GM20431 (cell line): ENCODE measurements at regions not wholly inside any gene's neighbourhood (a gene's known extent, or its start where the extent isn't known, plus 50 kb on each side); places are given as distances from the start of the nearest gene placed in this dataset.
"Not testable (repeated sequence)": the region's sequence is repeated elsewhere in the genome, so short reads cannot be mapped to it uniquely, and the experiment has no call there.

Experiments
- in situ Hi-C: fragments of 300-500 bp; cut with MseI, MboI; formaldehyde crosslinking; loops from one replicate; pipeline ENCODE4 v1.15.0; 2020; ENCODE audit warnings: low sequenced_read_pairs; ENCODE audit not compliant: unreplicated experiment

GRCh38 chr3:194876403-194877095 lies 190.9 kb downstream of the FAM43A start:
- in situ Hi-C loops, result no loop called here

DNA sequence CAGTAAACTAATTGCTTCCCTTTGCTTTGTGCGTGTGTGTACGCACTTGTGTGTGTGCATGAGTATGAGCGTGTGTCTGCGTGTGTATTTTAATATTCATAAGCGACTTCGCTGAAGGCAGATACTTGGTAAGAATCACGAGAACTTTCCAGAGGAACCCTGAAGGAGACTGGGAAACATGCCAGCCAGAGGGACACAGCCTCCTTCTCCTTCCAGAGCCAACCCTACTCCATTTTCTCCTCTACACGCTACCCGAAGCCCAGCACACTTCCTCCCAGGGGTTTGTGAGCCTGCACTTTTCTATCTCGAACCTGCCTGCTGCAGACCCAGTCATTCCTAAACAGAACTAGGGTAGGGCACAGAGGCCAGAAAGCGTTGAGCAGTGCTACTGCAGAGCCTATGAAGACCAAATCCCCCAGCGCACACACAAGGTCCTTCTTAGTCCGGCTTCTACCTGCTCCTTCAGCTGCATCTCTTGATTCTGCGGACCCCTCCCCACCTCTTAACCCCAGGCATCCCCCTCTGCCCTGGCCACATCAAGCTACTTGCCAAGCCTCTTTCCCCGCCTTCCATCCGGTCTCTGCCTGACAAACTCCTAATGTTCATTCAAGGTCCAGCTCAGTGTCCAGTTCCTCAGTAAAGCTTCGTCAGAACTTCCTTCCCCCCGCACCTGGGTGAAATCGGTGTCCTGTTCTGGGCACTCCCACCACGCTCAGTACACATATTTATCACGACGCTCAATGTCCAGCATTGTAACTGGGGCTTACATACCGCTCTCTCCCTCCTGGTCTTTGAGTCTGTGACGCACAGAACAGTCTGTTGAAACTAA lies 191.8 kb downstream of the FAM43A start:
- in situ Hi-C loops, result no loop called here

DNA sequence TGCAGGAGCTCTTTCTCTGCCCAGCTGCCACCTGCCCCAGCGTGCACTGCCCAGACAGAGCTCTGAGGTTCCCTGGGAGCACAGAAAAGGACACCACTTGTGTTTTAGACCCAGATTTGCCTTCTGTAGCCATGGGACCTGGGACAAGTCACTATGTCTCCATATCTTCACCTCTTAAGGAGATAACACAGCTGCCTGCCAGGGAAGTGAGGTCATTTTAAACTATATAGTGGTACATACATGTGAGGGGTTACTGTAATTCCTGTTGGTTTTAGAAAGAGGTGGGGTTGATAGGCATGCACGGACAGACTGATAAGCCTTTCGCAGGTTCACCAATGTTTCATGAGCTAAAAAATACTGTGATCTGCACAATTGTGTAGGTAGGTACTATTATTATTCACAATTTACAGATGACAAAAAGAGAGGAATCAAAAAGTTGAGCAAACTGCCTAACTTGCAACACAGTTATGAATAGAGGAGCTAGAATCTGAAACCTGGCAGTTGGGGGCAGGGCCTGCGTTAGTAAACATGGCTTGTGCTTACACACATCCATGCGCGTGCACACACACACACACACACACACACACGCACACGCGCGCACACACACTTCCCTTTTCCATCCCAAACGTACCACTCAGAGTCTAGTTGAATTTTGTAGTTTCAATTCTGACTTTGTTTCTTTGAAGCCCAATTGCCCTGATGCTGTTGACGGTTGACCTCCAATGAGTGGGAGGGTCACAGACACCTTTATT lies 193.6 kb downstream of the FAM43A start:
- in situ Hi-C loops, result no loop called here

GRCh38 chr3:194879991-194880939 lies 194.6 kb downstream of the FAM43A start:
- in situ Hi-C loops, result no loop called here

DNA sequence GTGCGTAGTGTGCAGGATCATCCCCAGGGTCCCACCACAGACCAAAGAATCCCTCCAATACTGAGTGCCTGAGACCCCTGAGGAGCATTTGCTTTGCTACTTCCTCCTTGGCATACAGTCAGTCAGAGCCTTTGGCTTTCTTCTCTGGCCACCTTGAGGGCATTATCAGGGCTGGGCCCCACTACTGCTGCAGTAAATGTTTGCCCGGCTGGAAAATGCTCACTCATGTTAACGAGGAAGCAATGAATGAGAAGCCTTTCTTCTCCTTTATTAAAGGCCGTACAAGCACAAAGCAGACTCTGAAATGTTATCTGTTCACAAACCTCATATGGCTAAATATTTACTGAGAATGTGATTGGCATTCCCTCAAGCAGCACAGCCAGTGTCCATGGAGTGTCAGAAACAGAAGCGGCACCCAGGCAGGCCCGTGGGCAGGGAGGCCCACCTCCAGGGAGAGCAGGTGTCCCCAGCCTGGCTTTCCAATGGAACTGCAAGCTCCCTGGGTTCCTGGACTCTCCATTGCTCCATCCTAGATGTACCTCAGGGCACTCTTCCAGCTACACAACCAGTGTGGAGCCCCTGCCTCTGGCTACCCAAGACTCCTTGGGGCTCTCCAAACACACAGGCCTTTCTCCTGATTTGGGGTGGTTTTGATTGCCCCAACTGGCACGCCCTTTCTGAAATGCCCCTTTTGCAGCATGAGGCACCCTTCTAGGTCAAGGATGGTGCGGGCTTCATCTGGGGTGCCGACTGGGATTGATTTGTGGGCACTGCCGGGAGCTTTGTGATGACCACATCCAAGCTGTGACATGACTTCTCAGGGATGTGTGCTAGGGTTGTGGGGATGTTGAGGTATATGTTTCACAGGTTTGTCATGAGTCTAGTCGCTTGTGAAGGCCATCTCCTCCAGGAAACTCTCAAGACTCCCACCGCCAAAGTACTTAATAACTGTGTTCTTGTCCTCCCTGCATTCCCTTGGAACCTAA lies 195.6 kb downstream of the FAM43A start:
- in situ Hi-C loops, result no loop called here

DNA sequence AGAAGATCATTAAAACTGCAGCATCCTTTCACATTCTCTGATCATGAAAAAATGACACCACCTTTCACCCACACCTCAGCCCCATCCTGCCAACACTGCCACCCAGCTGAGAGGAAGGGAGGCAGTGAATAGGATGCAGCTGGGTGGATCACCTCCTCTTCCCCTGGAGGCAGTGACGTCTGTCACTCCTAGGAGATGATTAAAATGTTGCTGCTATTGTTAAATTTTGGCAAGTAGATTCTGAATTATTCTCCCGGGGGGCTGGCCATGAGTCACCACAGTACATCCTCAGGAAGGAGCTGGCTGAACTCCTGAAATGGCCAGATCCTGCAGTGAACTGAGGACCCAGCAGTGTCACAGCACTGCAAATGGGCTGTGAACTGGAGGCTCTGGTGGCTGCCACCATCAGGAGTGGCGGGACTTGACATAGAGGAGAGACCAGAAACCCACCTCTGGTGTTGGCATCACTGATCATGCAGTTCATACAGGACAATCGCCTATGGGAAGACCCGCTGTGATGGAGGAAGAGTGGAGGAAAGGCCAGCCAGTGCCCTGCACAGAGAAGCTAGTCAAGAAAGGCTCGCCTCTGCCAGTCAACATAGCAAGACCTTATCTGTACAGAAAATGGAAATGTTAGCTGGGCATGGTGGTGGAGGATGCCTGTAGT lies 199.1 kb downstream of the FAM43A start:
- in situ Hi-C loops, result no loop called here

DNA sequence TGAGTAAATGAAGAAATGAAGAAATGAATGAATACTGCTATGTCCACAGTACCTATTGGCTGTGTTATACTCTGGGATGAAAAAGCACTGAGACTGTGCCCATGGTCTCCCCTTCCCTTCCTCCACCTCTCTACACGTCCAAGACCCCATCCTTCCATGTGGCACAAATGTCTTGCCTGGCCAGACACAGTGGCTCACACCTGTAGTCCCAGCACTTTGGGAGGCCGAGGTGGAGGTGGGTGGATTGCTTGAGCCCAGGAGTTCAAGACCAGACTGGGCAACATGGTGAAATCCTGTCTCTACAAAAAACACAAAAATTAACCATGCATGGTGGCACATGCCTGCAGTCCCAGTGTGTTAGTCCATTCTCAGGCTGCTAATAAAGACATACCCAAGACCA lies 200.1 kb downstream of the FAM43A start:
- in situ Hi-C loops, result no loop called here

DNA sequence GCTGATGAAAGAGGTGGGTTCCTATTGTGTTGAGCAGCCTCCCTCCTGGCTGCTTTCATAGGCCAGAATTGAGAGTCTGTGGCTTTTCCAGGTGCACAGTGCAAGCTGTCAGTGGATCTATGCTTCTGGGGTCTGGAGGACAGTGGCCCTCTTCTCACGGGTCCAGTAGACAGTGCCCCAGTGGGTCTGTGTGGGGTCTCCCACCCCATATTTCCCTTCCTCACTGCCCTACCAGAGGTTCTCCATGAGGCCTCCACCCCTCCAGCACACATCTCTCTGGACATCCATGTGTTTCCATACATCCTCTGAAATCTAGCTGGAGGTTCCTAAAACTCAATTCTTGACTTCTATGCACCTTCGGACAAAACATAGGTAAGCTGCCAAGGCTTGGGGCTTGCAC lies 201.2 kb downstream of the FAM43A start:
- in situ Hi-C loops, result no loop called here

DNA sequence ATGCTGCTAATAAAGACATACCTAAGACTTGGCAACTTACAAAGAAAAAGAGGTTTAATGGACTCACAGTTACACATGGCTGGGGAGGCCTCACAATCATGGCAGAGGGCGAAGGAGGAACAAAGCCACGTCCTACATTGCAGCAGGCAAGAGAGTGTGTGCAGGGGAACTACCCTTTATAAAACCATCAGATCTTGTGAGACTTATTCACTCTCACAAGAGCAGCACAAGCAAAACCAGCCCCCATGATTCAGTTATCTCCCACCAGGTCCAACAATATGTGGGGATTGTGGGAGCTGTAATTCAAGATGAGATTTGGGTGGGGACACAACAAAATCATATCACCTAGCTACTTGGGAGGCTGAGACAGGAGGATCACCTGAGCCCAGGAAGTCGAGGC lies 202.4 kb downstream of the FAM43A start:
- in situ Hi-C loops, result not testable (repeated sequence)

DNA sequence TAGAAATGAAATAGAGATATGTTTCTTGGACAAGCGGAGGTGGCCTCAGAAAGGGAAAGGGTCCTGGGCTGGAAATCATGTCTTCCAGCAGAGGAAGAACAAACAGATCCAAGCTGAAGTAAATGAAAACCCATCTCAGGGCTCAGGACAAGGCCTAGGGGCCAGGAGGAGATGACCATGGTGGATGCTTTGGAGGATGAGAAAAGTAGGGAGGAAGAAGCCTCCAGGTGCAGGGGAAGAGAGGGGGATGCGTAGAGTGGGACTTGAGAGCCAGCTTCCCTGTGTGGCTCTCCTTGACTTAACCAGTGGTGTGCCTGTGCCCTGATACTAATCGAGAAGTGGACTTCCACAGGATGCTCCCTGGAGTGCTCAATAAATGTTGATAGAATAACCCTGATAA lies 203.2 kb downstream of the FAM43A start:
- in situ Hi-C loops, result no loop called here

GRCh38 chr3:194890091-194890490 lies 204.4 kb downstream of the FAM43A start:
- in situ Hi-C loops, result no loop called here

- in situ Hi-C loops, result no loop called here
These were observed 207.7 kb downstream of the FAM43A start for GRCh38 chr3:194893121-194893987.

GRCh38 chr3:194894538-194894937 lies 208.9 kb downstream of the FAM43A start:
- in situ Hi-C loops, result no loop called here

- in situ Hi-C loops, result no loop called here
These were observed 215.3 kb downstream of the FAM43A start for GRCh38 chr3:194900854-194901522.

DNA sequence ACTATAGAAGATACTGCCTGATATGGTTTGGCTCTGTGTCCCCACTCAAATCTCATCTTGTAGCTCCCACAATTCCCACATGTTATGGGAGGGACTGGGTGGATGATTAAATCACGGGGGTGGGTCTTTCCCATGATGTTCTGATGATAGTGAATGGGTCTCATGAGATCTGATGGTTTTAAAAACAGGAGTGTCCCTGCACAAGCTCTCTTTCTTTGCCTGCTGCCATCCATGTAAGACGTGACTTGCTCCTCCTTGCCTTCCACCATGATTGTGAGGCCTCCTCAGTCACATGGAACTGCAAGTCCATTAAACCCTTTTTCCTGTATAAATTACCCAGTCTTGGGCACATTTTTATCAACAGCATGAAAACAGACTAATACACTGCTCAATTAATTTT lies 217.8 kb downstream of the FAM43A start:
- in situ Hi-C loops, result not testable (repeated sequence)

GRCh38 chr3:194904999-194905398 lies 219.3 kb downstream of the FAM43A start:
- in situ Hi-C loops, result not testable (repeated sequence)

DNA sequence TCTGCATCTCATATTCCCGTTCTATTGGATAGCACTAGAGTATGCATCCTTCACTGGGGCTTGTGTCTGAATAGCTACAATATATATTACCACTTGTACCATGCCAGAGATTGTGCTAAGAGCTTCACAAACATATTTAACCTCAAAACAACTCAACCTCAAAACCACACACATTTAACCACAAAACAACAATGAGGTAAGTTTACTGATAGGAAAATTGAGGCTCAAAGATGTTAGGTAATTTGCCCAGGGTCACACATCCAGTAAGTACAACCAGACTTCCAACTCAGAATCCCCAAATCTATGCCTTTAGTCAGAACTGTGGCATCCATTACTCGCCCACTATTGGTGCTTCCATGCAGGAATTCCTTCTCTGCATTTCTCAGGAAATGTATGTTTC lies 220.0 kb downstream of the FAM43A start:
- in situ Hi-C loops, result no loop called here
